NCI-H1417 treated with DMSO at 0.1 percent for 48 hours (cell line): ENCODE measurements at regions not wholly inside any gene's neighbourhood (a gene's known extent, or its start where the extent isn't known, plus 50 kb on each side); places are given as distances from the start of the nearest gene placed in this dataset.

Experiments used
- DNase-seq: peaks from one replicate; lab custom pipeline; 2025; lab: John Stamatoyannopoulos, UW

GRCh38 chr2:15825276-15825980 lies 114.9 kb upstream of the MYCN start:
- DNase-seq: no peak

- no peak for DNase-seq
Observed at GRCh38 chr2:15826273-15826717, 114.1 kb upstream of the MYCN start.

- no peak for DNase-seq
Observed at GRCh38 chr2:15827001-15827400, 113.3 kb upstream of the MYCN start.

- no peak for DNase-seq
Observed at GRCh38 chr2:15828576-15828975, 111.8 kb upstream of the MYCN start.

- DNase-seq: no peak
Observed at GRCh38 chr2:15829091-15829801, 111.1 kb upstream of the MYCN start.

GRCh38 chr2:15829985-15830384 lies 110.4 kb upstream of the MYCN start:
- no peak for DNase-seq

- DNase-seq: no peak
Observed at GRCh38 chr2:15830937-15831549, 109.3 kb upstream of the MYCN start.

- no peak for DNase-seq
Observed at GRCh38 chr2:15832030-15832709, 108.2 kb upstream of the MYCN start.

GRCh38 chr2:15832849-15833680 lies 107.3 kb upstream of the MYCN start:
- no peak for DNase-seq

GRCh38 chr2:15833731-15834130 lies 106.6 kb upstream of the MYCN start:
- DNase-seq: no peak

- no peak for DNase-seq
Observed at GRCh38 chr2:15834381-15835031, 105.8 kb upstream of the MYCN start.

GRCh38 chr2:15835991-15836688 lies 104.2 kb upstream of the MYCN start:
- no peak for DNase-seq

- DNase-seq: no peak
Observed at GRCh38 chr2:15836689-15837610, 103.4 kb upstream of the MYCN start.

GRCh38 chr2:15838481-15839090 lies 101.8 kb upstream of the MYCN start:
- no peak for DNase-seq

GRCh38 chr2:15839426-15840124 lies 100.8 kb upstream of the MYCN start:
- DNase-seq: no peak

GRCh38 chr2:15840148-15840547 lies 100.2 kb upstream of the MYCN start:
- no peak for DNase-seq

- no peak for DNase-seq
Observed at GRCh38 chr2:15840969-15841368, 99.4 kb upstream of the MYCN start.

GRCh38 chr2:15841776-15842560 lies 98.4 kb upstream of the MYCN start:
- no peak for DNase-seq
